SJSA1 (cell line): ENCODE measurements at regions not wholly inside any gene's neighbourhood (a gene's known extent, or its start where the extent isn't known, plus 50 kb on each side); places are given as distances from the start of the nearest gene placed in this dataset.

Experiments used
- DNase-seq, 2 experiments: peaks; one replicate each; pipeline ENCODE4 v3.0.0-alpha.2; 2015 to 2020; ENCODE audit warnings: low spot score in 2 of 2, low read depth in 1 of 2
- H3K27ac ChIP-seq: fragments of 250-450 bp; sonication (Bioruptor Pico); 2 replicates; pipeline ENCODE4 v1.5.1; 2020; ENCODE audit warnings: mild to moderate bottlenecking, moderate library complexity
- H3K27me3 ChIP-seq: fragments of 250-450 bp; sonication (Bioruptor Pico); replicated peaks from 2 replicates; pipeline ENCODE4 v1.5.1; 2020; ENCODE audit warnings: mild to moderate bottlenecking, moderate library complexity
- H3K36me3 ChIP-seq: fragments of 250-450 bp; sonication (Bioruptor Pico); 2 replicates; pipeline ENCODE4 v1.5.1; 2020; ENCODE audit warnings: mild to moderate bottlenecking
- H3K4me1 ChIP-seq: fragments of 250-450 bp; sonication (Bioruptor Pico); replicated peaks from 2 replicates; pipeline ENCODE4 v1.6.1; 2021; ENCODE audit warnings: mild to moderate bottlenecking
- H3K4me3 ChIP-seq: fragments of 250-450 bp; sonication (Bioruptor Pico); 2 replicates; pipeline ENCODE4 v1.5.1; 2020; ENCODE audit warnings: mild to moderate bottlenecking
- H3K9me3 ChIP-seq: fragments of 250-450 bp; sonication (Bioruptor Pico); replicated peaks from 2 replicates; pipeline ENCODE4 v1.5.1; 2020; ENCODE audit warnings: mild to moderate bottlenecking

DNA sequence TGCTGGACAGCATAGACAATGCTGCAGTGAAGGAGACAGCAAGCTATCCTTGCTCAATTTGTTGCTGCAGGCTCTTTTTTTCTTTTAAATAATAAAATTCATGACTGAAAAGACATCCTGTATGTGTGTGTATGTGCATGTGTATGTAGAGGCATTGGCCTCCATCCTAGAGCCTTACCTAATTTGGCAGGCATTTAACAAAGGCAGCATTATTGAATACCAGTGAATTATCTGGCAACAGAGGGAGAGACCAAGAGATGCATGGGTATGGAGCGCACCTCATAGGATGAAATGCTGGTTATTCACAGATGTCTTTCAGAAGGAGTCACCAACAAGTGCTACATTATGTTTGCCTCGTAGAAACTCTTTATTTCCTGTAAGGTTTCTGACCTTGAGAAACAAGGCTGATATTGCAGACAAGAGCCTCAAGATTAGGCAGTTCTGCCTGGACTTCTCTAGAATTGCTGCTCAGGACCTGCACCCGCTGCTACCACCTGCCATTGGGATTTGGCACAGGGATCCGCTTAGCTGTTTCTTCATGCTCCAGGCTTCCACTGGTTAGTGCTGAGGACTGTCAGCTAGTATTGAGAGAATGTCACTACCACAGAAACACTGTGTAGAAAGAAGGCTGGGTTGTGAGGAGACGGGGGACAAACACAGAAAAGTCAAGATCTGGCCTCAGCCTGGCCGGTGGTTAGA is 247.7 kb upstream of the RFX3 start:
- Histone ChIP-seq H3K27me3 (no peaks in the 10 kb centered on the region), H3K36me3 (no peaks in the 10 kb centered on the region), H3K9me3 (no peaks in the 10 kb centered on the region), H3K27ac (no peak overlapping the region), H3K4me3 (no peak overlapping the region), H3K4me1 (no peaks in the 10 kb centered on the region)
- no peak for DNase-seq

DNA sequence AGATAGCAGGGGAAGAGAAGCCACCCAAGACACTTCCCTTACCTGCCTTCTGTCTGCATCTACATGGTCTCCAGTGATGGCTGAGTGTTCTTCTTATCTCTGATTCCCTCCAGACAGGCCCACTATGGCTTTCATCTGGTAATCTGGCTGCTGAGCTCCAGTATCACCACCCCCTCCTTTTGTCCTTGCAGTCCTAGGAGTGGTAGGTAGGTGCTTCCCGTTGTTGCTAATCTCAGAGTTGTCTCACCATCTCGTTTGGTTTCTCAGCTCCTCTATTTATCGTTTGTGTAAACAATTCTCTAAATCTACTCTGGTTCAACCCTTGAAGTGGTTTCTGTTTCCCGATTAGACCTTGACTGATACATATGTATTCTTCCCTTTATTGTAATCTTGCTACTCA is 243.8 kb upstream of the RFX3 start:
- no peak overlapping the region for H3K27ac ChIP-seq
- no peak for DNase-seq
- H3K36me3 ChIP-seq: no peaks in the 10 kb centered on the region

DNA sequence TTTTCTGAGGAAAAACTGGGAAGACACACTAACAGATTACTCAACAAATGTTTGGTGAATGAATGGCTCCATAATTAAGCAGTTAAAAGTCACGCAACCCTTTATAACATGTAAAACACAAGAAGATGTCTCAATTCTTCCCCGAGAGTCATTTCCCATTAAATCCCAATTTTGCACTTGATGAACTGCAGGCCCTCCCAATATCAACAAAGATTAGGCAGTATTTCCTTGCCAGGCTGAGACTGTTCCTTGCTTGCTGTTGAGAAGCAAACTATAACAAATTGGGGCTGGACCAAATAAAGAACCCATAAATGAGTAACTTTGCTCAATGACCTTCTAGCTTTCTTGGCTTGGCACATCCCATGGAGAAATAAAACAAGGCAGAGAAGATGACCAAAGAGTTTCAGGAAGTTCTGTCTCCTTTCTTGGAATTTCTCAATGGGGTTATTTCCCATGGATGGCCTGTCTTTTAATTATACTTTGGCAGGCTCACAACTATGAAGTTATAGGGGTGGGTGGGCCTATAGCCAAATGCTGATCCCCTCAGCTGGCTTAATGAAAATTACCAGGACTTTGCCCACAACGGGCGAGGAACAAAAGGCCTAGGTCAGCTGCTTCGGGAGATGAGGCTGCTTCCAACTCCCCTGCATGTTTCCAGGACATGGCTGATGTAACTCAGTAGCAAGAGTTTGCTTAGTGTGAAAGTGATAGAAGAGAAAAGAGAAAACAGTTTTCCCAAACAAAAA is 243.1 kb upstream of the RFX3 start:
- no peaks in the 10 kb centered on the region for H3K36me3 ChIP-seq
- no peak overlapping the region for H3K4me3 ChIP-seq
- no peak overlapping the region for H3K27ac ChIP-seq
- H3K4me1 ChIP-seq: no peaks in the 10 kb centered on the region
- no peaks in the 10 kb centered on the region for H3K9me3 ChIP-seq
- DNase-seq: no peak
- no peaks in the 10 kb centered on the region for H3K27me3 ChIP-seq

More for the DNA sequence above, 243.8 kb upstream of the RFX3 start:
- H3K4me1 ChIP-seq: no peaks in the 10 kb centered on the region
- no peaks in the 10 kb centered on the region for H3K27me3 ChIP-seq
- H3K9me3 ChIP-seq: no peaks in the 10 kb centered on the region
- H3K4me3 ChIP-seq: no peak overlapping the region

DNA sequence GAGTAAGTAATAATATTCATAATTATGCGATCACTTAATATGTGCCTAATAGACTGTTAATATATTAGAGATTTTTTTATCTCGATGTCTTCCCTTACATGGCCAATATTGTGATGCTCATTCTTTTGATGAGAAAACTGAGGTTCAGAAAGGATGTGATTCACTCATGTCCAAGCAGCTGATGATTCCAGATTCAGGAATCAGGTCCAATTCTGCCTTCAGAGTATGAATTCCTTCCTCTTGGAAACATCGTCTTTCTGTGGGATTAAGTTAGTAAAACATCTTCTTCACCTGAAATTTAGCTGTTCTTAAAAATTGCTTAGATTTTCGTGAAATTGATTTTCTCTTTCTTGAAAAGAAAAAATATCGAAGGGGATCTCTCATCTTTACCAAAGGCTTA is 242.5 kb upstream of the RFX3 start:
- Histone ChIP-seq H3K9me3 (no peaks in the 10 kb centered on the region), H3K36me3 (no peaks in the 10 kb centered on the region), H3K27ac (no peak overlapping the region), H3K4me1 (no peaks in the 10 kb centered on the region), H3K27me3 (no peaks in the 10 kb centered on the region), H3K4me3 (no peak overlapping the region)
- no peak for DNase-seq

GRCh38 chr9:3762076-3762475 is 236.3 kb upstream of the RFX3 start:
- peaks cover 9% of the 10 kb centered on the region for H3K4me1 ChIP-seq
- H3K36me3 ChIP-seq: no peaks in the 10 kb centered on the region
- no peak for DNase-seq
- H3K27ac ChIP-seq: no peak overlapping the region
- no peak overlapping the region for H3K4me3 ChIP-seq
- no peaks in the 10 kb centered on the region for H3K27me3 ChIP-seq
- no peaks in the 10 kb centered on the region for H3K9me3 ChIP-seq

GRCh38 chr9:3760031-3760430 is 234.2 kb upstream of the RFX3 start:
- no peak for DNase-seq

DNA sequence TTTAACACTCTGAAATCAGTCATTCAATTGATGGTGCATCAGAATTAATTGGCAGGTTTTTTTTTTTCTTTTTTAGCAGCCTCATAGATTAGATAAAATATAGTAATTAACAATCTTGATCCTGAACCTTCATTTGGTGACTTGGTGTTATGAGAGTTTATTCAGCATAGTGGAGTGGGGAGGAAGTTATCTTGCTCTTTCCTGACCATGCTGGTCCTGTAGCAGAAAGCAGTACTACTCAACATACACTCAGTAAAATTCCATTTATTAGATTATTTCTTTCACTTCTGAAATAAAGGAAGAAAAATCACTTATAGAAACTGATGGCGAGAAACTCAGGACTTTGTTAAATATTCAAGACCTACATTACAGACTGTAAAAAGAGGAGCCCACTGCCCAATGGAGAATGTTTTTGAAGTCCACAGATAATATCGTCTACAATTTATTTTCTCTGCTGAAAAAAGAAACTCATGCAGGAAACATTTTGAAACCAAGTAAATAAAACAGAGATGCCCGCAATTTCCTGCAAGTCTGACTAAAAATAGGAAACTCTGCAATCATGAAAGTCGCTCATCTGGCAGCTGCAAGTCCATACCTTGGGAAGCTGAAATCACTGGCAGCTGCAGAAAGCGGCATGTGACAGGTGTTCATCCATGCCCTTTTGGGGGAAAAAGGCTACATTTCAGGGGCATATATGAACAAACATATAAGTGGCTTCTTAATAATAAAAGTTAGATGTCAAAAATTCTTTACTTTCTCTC is 233.2 kb upstream of the RFX3 start:
- no peaks in the 10 kb centered on the region for H3K36me3 ChIP-seq
- peak in 1 of 2 experiments; percentile 6 for DNase-seq
- H3K4me1 ChIP-seq: peaks cover 9% of the 10 kb centered on the region
- no peaks in the 10 kb centered on the region for H3K27me3 ChIP-seq
- H3K4me3 ChIP-seq: no peak overlapping the region
- no peaks in the 10 kb centered on the region for H3K9me3 ChIP-seq
- H3K27ac ChIP-seq: no peak overlapping the region

More at GRCh38 chr9:3760031-3760430, 234.2 kb upstream of the RFX3 start:
- Histone ChIP-seq H3K27me3 (no peaks in the 10 kb centered on the region), H3K4me1 (peaks cover 9% of the 10 kb centered on the region), H3K9me3 (no peaks in the 10 kb centered on the region), H3K36me3 (no peaks in the 10 kb centered on the region), H3K4me3 (no peak overlapping the region), H3K27ac (no peak overlapping the region)

DNA sequence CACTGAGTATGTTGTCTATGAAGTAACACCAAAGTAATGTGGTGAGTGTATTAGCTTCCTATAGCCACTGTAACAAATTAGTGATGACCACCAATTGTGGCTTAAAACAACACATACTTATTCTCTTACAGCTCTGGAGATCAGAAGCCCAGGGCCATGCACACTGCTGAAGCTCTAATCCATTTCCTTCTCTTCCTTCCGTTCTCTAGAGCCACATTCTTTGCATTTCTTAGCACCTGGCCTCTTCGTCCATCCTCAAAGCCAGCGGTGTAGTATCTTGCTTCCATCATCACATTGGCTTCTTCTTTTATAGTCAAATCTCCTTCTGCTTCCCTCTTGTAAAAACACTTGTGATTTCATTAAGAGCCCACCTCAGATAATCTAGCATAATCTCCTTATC is 230.3 kb upstream of the RFX3 start:
- Histone ChIP-seq H3K4me1 (peaks cover 16% of the 10 kb centered on the region), H3K27me3 (no peaks in the 10 kb centered on the region), H3K27ac (no peak overlapping the region), H3K36me3 (no peaks in the 10 kb centered on the region), H3K4me3 (no peak overlapping the region), H3K9me3 (no peaks in the 10 kb centered on the region)
- DNase-seq: no peak

- no peak overlapping the region for H3K4me3 ChIP-seq
- H3K27ac ChIP-seq: peak overlapping the region; percentile 68
- peaks cover 22% of the 10 kb centered on the region for H3K4me1 ChIP-seq
- no peaks in the 10 kb centered on the region for H3K9me3 ChIP-seq
- no peaks in the 10 kb centered on the region for H3K36me3 ChIP-seq
- DNase-seq: peak; percentile 44 to 66
- no peaks in the 10 kb centered on the region for H3K27me3 ChIP-seq
Measured at GRCh38 chr9:3751125-3751758, 225.4 kb upstream of the RFX3 start.

GRCh38 chr9:3750321-3750720 is 224.5 kb upstream of the RFX3 start:
- Histone ChIP-seq H3K27ac (peak overlapping the region; percentile 68; the same call in 1 of the 2 replicates), H3K4me1 (peaks cover 27% of the 10 kb centered on the region), H3K27me3 (no peaks in the 10 kb centered on the region), H3K36me3 (no peaks in the 10 kb centered on the region), H3K9me3 (no peaks in the 10 kb centered on the region), H3K4me3 (no peak overlapping the region)
- no peak for DNase-seq

- Histone ChIP-seq H3K27me3 (no peaks in the 10 kb centered on the region), H3K4me3 (no peak overlapping the region), H3K4me1 (peaks cover 23% of the 10 kb centered on the region), H3K36me3 (no peaks in the 10 kb centered on the region), H3K27ac (peak overlapping the region; percentile 55), H3K9me3 (no peaks in the 10 kb centered on the region)
- peak; percentile 36 to 49 for DNase-seq
Measured at GRCh38 chr9:3746296-3747275, 220.8 kb upstream of the RFX3 start.

- DNase-seq: no peak
- no peaks in the 10 kb centered on the region for H3K36me3 ChIP-seq
- no peak overlapping the region for H3K4me3 ChIP-seq
- peaks cover 15% of the 10 kb centered on the region for H3K4me1 ChIP-seq
- no peaks in the 10 kb centered on the region for H3K9me3 ChIP-seq
- no peaks in the 10 kb centered on the region for H3K27me3 ChIP-seq
- H3K27ac ChIP-seq: no peak overlapping the region
Measured at GRCh38 chr9:3743901-3744413, 218.2 kb upstream of the RFX3 start.
